Prostate gland (tissue), 2 donors: ENCODE measurements at regions not wholly inside any gene's neighbourhood (a gene's known extent, or its start where the extent isn't known, plus 50 kb on each side); places are given as distances from the start of the nearest gene placed in this dataset.

Experiments
- CTCF ChIP-seq, 4 experiments: fragments of 200-600 bp in 2 of 4; fragments of 450-650 bp in 2 of 4; sonication (generic) in 2 of 4; IDR thresholded peaks; 1 replicate in 3 of 4; 2 replicates in 1 of 4; pipeline ENCODE4 v1.5.1; 2016 to 2019; ENCODE audit warnings: antibody characterized with exemption in 4 of 4, mild to moderate bottlenecking in 2 of 4, moderate library complexity in 2 of 4
- POLR2A ChIP-seq: fragments of 450-650 bp; IDR thresholded peaks from one replicate; pipeline ENCODE4 v1.6.1; 2016; ENCODE audit warnings: antibody characterized with exemption, mild to moderate bottlenecking
- POLR2AphosphoS5 ChIP-seq: sonication (generic); formaldehyde crosslinking; IDR thresholded peaks from one replicate; pipeline ENCODE4 v1.6.1; 2017; ENCODE audit warnings: antibody characterized with exemption

GRCh38 chr9:13715430-13715829 lies 435.9 kb upstream of the MPDZ start:
- TF ChIP-seq CTCF (IDR thresholded peaks at IDR 0.05): no peak
- no peak for TF ChIP-seq POLR2A
- TF ChIP-seq POLR2AphosphoS5: no peak
